NCI-H2029 (cell line): ENCODE measurements at regions not wholly inside any gene's neighbourhood (a gene's known extent, or its start where the extent isn't known, plus 50 kb on each side); places are given as distances from the start of the nearest gene placed in this dataset.

Experiments used
- DNase-seq: peaks from one replicate; lab custom pipeline; 2025; lab: John Stamatoyannopoulos, UW

DNA sequence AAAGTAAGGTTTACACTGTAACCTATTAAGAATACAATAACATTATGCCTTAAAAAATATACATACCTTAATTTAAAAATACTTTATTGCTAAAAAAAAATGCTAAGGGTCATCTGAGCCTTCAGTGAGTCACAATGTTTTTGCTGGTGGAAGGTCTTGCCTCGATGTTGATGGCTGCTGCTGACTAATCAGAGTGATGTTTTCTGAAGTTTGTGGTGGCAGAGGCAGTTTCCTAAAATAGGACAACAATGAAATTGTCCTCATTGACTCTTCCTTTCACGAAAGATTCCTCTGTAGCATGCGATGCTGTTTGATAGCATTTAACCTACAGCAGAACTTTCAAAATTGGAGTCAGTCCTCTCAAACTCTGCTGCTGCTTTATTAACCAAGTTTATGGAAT, 97.6 kb downstream of the FAT3 start:
- no peak for DNase-seq

DNA sequence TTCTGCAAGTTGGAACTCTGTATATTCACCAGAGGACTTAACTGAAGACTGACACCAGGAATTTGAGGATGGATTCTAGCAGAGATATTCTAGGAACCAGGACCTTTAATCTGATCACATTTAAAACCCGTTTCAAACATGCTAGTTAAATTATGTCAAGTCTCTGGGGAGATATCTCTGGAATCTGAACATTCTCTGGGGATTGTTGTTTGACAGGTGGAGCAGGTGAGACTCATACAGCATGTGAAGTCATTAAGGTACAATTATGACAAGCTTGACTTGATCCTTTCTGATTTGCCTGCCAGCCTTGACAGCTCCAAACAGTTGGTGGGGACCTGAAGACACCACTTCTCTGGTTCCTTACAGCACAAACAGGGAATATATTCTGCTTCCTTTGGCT, 100.3 kb downstream of the FAT3 start:
- DNase-seq = no peak

DNA sequence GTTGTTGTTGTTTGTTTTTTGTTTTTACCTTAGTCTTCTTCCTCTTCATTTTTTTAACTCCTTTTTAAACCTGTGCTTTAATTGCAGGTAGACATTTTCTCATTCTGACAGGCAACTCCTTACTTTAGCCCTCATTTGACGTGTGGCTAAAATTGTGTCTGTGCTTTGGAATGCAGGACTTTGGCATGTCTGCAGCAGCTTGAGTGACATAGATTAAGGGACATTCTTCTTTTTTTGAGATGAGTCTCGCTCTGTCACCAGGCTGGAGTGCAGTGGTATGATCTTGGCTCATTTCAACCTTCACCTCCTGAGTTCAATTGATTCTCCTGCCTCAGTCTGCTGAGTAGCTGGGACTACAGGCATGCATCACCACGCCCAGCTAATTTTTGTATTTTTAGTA, 100.8 kb downstream of the FAT3 start:
- no peak for DNase-seq

DNA sequence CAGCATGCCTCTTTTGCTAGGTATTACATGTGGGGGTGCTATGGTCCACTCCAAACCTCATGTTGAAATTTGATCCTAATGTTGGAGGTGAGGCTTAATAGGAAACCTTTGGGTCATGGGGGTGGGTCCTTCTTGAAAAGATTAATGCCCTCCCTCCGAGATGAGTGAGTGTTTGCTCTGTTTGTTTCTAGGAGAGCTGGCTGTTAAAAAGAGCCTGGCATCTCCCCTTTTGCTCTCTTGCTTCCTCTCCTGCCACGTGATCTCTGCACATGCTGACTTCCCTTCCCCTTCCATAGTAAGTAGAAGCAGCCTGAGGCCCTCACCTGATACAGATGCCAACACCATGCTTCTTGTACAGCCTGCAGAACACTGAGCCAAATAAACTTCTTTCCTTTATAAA, 104.5 kb downstream of the FAT3 start:
- no peak for DNase-seq

DNA sequence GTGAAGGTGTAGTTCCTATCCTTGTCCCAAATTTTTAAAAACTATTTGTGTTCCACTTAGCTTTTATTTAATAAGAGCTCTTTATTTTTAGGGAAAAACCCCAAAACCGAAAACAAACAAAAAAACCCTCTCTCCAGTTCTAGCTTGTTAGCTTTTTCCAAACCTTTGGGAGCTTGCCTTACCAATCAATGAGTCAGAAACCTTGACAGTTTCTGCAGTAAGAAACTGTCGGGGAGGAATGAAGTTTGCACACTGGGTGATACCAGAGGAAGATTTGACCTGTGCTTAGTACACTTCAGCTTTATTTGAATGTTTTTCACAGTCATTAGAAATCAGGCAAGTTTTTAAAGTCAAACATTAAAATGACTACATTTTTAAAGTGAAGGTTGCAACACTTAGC, 105.0 kb downstream of the FAT3 start:
- no peak for DNase-seq

DNA sequence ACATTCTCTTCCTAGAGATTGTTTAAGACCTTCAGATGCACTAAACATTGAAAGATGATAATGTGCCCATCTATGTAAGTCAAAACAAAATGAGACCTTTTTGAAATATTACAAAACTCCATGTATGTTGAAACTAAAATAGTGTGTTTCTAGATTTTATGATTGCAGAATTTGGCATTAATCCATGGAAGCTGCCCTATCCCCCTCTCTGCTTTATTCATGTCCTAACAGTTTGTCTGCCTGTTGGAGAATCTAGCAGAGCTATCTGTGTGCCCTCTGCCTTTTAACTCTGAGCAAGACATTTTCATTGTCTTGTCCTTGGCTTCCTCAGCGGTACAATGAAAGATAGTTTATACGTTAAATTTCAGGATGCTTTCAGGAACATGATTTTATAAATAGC, 105.5 kb downstream of the FAT3 start:
- DNase-seq = no peak

DNA sequence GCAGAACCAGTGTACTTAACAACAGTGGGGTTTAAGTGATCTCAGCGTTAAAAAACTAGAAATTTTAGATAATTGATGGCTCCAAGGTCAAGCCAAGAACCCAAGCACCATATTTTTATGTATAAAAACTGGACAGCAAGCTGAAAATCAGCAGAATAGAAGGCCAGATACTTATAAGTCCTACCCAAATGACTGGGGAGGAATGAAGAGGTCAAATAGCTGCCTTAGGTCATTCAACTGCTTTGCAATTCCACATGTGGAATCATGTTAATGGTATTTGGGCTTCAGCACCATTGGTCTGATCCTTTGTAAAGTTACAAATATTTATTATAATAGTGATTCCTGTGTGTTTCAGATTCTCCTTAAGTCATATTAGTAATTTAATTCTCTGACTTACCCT, 108.4 kb downstream of the FAT3 start:
- no peak for DNase-seq

DNA sequence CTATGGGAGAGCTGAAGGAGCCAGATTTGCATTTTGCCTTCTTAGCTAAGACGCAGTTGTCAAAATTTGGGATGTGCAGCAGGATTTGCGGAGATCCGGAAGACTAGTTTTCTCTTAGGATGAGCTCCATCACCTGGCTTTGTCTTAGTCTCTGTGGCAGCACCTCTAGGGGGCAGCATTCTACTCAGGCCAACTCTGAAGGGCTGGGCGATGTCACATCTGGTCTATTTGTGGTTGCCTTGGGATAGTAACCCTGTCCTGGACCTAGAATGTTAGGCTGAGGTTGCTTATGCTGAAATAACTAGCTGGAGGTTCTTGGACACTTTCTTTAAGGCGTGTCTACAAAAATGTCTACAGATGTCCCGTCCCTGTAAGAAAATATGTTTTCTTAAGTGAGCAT, 116.2 kb downstream of the FAT3 start:
- no peak for DNase-seq

DNA sequence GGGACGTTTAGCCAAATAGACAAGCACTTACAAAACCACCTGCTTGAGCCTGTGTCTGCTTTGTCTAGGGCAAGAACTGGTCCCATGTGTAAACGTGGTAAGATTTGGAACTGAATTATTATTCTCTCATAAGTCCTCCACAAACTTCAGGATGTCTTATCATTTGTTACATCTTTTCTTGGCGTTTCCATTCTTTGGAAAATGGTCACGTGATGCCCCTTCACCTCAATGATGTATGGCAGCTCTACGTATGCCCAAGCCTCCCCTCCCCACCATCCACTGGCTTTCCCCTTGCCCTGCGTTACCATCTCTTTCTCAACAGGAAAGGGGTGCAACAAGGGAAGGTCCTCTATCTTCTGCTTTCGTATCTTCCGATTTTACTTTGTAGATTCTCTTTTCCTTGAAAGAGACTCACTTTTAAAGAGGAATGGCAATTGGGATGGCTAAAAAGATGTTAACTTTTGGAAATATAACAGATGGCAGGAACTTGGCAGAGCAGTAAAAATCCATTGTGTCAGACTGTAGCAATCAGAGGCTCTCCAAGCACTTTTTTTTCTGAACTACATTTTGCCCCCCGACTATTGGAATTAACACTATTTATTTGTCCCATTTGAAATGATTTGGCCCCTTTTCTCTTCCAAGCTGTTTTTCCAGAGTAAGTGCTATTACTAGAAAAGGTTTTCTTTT, 117.6 kb downstream of the FAT3 start:
- no peak for DNase-seq

DNA sequence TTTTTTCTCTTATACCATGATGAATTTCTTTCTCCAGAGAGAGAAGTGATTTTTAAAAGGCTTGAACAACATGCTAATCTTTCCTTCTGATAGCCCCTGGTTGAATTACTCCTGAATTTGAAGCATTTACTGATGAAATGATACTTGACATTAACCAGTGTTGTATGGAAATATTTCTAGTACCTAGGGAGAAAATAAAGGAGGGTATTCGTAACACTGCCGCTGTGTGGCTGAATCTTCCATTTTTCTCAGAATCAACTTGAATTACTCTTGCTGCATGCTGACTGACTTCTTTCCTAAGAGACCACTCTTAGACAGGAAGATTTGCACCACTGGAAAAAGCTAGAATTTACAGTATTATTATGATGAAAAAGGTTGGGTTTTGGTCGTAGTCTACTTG, 118.3 kb downstream of the FAT3 start:
- DNase-seq = no peak

DNA sequence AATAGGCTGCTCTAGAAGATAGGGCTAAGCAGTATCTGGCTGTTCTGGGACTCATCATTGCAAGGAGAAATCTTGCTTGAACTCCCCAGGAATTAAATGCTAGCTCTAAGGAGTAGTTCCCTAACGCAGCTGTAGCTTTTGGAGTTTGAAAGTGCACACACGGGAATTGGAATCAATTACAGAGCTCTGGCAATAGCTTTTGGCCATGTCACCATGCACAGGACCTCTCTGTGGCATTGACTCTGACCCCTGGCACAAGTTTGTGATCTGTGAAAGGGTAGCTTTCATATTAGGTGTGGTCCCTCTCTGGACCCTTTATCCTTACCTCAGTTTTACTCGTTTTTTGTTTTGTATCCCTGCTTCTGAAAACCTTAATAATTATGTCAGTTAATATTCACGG, 121.6 kb downstream of the FAT3 start:
- DNase-seq = no peak

DNA sequence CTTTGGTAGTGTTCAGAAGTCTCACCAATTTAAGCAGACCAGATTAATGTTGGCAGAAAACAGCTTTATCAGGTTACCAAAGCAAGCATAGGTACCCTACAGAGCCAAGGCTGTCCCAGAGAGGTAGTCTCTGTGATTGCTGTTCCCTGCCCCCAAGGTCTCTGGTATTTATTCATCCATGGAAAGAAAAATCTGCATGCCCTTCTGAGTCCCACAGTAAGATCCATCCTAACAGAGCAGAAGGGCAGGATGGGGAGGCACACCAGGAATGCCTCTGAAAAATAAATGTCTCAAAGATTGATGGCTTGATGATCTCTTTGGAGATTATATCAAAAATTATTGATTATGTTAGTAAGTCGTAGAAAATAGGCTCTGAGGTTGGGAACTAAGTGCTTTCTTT, 122.8 kb downstream of the FAT3 start:
- DNase-seq = no peak

DNA sequence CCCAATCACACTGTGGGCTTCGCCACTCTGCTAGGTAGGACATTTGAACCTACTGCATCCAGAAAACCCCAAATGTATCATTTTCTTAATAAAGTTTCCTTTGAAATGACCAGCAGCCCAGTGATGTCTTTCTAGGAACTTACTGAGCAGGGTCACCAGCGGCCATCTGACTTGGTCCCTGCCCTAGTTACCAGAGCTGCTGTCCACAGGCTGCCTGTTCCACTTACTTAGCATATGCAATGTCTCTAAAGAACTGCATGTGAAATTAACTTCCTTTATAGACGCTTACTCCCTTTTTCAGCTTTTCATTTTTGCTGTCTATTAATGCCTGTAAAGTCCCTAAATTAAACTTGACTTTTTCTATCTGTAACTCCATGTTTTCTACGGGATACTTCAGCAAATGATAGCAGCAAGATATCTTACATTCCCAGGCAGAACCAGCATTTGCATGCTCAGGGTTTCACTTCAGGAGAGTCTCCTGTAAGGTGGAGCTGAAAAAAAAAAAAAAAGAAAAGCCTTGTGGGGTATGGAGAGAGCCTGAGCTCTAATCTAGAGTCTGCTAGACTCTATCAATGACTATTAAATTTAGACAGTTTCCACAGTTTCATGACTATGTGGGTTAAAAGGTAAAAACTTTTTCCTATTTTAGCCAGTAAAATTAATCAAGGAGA, 125.0 kb downstream of the FAT3 start:
- no peak for DNase-seq

DNA sequence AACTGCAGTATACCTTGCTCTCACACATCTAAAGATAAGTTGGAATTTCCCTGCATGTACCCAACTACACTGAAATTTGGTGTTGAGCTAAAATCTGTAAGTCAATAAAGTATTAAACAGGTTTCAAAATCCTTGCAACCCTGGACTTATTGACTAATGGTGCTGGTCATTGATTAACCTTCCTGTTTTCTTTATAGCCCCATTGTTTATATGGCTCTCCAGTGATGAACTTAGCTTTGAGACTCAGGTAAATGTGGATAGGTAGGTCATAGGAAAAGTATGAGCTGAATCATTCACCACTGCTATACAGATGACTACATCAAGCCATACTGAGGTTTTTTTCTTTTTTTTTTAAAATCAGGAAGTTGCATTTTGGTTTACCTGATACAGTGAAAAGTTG, 132.7 kb downstream of the FAT3 start:
- DNase-seq = no peak

DNA sequence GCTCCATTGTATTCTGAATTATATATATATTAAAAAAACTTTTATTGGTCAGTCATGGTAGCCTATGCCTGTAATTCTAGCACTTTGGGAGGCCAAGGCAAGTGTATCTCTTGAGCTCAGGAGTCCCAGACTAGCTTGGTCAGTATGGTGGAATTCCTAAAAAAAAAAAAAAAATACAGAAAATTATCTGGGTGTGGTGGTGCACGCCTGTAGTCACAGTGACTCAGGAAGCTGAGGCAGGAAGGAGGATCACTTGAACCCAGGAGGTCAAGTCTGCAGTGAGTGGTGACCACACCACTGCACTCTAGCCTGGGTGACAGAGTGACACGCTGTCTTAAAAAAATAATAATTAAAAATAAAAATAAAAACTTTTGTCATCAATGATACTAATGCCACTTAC, 133.2 kb downstream of the FAT3 start:
- DNase-seq = no peak

DNA sequence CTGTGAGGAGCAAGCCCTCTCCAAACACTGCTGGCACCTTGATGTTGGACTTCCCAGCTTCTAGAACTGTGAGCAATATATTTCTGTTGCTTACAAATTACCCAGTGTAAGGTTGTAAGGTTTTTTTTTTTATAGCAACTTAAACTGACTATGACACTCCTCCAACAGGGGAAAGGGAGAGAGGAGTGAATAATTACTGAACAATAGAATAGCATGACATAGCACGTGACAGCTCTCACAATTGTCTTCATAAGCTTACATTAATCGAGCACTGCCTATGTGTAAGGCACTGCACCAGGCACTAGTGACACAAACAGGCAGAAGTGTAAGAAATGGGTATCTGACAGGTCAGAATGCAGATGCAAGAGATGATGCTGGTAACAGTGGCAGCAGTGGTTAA, 136.9 kb downstream of the FAT3 start:
- no peak for DNase-seq

DNA sequence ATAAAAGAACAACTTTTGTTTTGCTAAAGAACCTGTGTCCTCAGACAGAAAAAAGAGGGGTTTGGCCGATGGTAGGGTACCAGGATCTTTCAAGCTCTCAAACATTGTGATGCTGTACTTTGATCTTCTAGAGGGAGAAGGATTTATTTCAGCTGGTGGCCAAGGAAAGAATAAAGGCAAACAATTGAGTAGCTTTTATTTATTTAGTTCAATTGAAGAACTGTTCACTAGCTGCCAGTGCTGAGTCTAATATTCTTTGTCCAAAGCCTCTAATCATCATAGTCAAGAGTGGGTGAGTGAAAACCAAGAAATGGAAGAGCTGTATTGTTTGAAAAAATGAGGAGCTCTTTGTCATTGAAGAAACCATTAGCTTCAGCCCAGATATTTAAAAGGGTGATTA, 138.4 kb downstream of the FAT3 start:
- no peak for DNase-seq

DNA sequence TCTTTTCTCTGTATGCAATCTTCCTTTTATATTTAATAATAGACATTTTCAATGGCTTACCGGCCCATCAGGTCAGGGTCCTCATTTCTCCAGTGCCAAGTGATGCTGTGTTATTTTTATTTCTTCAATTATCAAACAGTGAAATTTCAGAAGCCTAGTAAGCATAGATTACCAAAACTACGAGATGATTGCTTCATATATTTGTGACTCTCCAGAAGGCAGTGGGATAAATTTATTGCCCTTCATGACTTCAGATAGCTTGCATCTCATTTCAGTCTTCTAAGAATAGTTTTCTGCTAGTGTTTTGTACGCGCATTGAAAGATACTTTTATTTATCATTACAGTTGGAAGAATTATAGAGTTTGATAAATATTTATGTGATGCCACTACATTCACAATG, 139.6 kb downstream of the FAT3 start:
- no peak for DNase-seq

DNA sequence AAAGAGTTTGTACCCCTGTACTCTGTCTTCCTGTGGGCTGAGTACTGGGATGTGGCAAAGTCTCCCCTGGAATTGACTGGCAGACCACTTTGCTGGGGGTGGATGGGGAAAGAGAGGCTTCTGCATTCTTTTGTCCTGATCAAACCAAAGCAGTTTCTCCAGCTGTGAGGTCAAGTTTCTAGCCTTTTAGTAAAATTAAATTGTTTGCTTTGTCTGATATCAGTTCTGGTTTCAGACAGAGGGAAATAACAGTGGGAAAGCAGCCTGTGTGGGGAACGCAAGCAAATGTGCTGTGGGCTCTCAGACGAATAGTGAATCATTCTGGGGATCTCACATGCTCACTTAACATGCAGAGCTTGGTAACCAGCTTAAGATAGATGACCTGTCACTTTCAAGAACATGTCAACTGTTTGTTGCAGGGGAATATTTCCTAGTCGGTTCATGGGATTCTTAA, 151.6 kb downstream of the FAT3 start:
- no peak for DNase-seq

DNA sequence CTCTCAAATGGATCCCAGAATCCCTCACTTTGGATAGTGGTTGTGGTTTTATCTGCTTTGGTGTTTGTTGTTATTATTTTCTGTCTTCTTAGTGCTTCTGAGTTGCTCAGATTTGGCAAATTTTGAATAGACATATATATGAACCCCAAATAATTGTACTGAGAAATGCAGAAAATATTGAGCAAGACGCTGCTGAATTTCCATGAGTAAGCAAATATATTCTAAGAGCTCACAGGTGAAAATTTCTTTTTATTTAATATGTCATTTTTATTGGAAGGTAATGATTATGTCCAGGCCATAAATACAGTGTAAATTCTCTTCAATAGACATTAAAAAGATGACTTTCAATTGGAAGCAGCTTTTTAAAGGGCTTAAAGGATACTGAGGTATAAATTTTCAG, 152.1 kb downstream of the FAT3 start:
- DNase-seq = no peak

DNA sequence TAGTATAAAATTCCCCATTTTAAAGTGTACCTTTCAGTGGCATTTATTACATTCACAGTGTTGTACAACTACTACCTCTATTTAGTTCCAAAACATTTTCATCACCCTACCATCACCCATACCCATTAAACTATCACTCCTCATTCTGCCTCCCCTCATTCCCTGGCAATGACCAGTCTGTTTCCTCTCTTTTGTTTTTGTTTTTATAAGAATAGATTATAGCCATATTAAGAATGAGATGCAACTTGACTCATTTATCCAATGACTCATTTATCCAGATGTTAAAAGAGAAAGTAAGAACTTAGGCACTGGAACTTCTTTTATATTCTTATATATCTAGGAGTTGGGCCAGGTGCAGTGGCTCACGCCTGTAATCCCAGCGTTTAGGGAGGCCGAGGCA, 156.3 kb downstream of the FAT3 start:
- DNase-seq = no peak

DNA sequence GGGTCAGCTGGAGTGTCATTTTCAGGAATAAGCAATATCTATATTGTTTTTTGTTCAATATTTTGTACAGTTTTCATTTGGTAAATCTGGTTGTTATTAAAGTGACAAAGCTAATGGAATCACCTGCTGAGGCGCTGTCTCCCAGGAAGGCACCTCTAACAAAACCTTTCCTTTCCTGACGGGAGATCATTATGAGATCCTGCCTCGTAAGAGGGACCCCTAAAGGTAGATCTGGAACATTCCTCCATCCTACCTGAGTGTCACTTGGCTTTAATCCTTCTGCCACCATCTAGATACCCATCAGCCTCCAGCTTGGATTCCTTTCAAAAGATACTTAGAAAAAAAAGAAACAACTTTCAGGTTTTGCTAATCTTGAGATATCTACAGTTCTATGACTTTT, 157.7 kb downstream of the FAT3 start:
- DNase-seq = no peak

DNA sequence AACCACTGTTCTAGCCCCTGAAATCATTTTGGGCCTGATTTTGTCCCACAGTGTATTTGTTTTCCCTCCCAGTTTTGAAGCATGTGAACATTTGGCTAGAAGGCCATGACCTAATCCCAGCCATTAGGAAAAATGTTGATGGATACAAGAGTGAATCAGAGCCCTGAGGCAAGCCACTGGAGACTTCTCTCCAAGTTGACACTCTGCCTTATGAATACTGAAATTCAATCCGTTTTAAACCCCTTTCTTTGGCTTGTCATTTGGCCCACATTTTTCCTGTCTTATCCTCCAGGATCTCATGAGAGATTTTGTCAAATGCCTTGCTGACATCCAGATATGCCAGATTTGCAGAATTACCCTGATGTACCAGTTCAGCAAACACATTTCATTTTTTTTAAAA, 158.8 kb downstream of the FAT3 start:
- no peak for DNase-seq

DNA sequence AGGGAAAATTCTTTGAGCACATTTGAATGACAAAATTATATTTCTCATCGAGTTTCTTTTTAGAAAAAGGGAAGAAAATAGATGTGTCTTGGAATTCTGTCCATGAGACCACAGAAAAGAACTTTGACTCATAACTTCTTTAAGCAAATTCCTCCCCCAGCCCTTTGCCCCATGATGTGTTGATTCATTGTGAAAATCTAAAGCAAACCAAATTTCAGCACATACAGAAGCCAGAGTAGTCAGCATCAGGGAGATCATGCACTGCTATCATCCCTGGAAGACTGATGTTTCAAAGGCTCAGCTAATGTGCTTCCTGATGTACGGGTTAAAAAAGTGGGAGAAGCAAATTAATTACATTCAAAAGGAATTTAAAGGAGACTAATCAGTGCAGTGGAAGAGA, 159.7 kb downstream of the FAT3 start:
- DNase-seq = no peak
